Neuronal stem cell (in vitro differentiated cells): ENCODE measurements at regions not wholly inside any gene's neighbourhood (a gene's known extent, or its start where the extent isn't known, plus 50 kb on each side); places are given as distances from the start of the nearest gene placed in this dataset.

Experiments used
- DNase-seq: peaks from one replicate; pipeline ENCODE4 v3.0.0-alpha.2; 2013; ENCODE audit warnings: low spot score
- H2AFZ ChIP-seq: one replicate; pipeline ENCODE4 v1.6.1; 2013; ENCODE audit warnings: mild to moderate bottlenecking, low read length, inconsistent platforms
- H2AK5ac ChIP-seq: 2 replicates; pipeline ENCODE4 v1.6.1; 2013; ENCODE audit warnings: low read depth, mild to moderate bottlenecking, inconsistent platforms, low read length, moderate library complexity, mixed read lengths
- H2BK120ac ChIP-seq: 2 replicates; pipeline ENCODE4 v1.6.1; 2013; ENCODE audit warnings: low read depth, mild to moderate bottlenecking, inconsistent platforms, low read length, moderate library complexity, mixed read lengths
- H2BK12ac ChIP-seq: one replicate; pipeline ENCODE4 v1.6.1; 2013; ENCODE audit warnings: low read length, inconsistent platforms
- H2BK15ac ChIP-seq: 2 replicates; pipeline ENCODE4 v1.6.1; 2013; ENCODE audit warnings: mild to moderate bottlenecking, low read length, inconsistent platforms, mixed read lengths
- H2BK5ac ChIP-seq: one replicate; pipeline ENCODE4 v1.6.1; 2013; ENCODE audit warnings: inconsistent platforms, mild to moderate bottlenecking, low read length, moderate library complexity
- H3K14ac ChIP-seq: one replicate; pipeline ENCODE4 v1.6.1; 2013; ENCODE audit warnings: low read length, inconsistent platforms
- H3K18ac ChIP-seq: 2 replicates; pipeline ENCODE4 v1.6.1; 2013; ENCODE audit warnings: low read length, inconsistent platforms
- H3K23ac ChIP-seq: 2 replicates; pipeline ENCODE4 v1.6.1; 2013; ENCODE audit warnings: low read depth, mild to moderate bottlenecking, mixed read lengths, low read length, inconsistent platforms; ENCODE audit not compliant: poor library complexity
- H3K27ac ChIP-seq: replicated peaks from 3 replicates; pipeline ENCODE4 v1.5.1; 2013; ENCODE audit warnings: low read length, inconsistent platforms
- H3K27me3 ChIP-seq, 3 experiments: 2 replicates each; pipeline ENCODE4 v1.6.1; 2013; ENCODE audit warnings: low read length in 3 of 3, mild to moderate bottlenecking in 2 of 3, inconsistent platforms in 1 of 3, low read depth in 1 of 3, mixed read lengths in 1 of 3, moderate library complexity in 1 of 3; ENCODE audit not compliant: control insufficient read depth in 3 of 3, insufficient read depth in 3 of 3
- H3K36me3 ChIP-seq, 2 donors: replicated peaks in 1 of 2; 2 replicates each; pipeline ENCODE4 v1.6.1; 2013; ENCODE audit warnings: low read length in 2 of 2; ENCODE audit not compliant: control insufficient read depth in 2 of 2, insufficient read depth in 2 of 2
- H3K4ac ChIP-seq: 2 replicates; pipeline ENCODE4 v1.6.1; 2013; ENCODE audit warnings: inconsistent platforms, mild to moderate bottlenecking, low read length, moderate library complexity
- H3K4me1 ChIP-seq, 2 donors: 1 replicate in 1 of 2; 2 replicates in 1 of 2; pipeline ENCODE4 v1.6.1; 2013; ENCODE audit warnings: low read length in 2 of 2, low read depth in 1 of 2; ENCODE audit not compliant: control insufficient read depth in 2 of 2, insufficient read depth in 1 of 2
- H3K4me2 ChIP-seq: one replicate; pipeline ENCODE4 v1.6.1; 2013; ENCODE audit warnings: mild to moderate bottlenecking, low read length, inconsistent platforms; ENCODE audit not compliant: insufficient read depth, poor library complexity, severe bottlenecking
- H3K4me3 ChIP-seq, 2 donors: 2 replicates each; pipeline ENCODE4 v1.5.1; 2013; ENCODE audit warnings: low read length in 2 of 2, mild to moderate bottlenecking in 2 of 2, inconsistent platforms in 1 of 2, moderate library complexity in 1 of 2
- H3K79me1 ChIP-seq: one replicate; pipeline ENCODE4 v1.6.1; 2013; ENCODE audit warnings: low read depth, mild to moderate bottlenecking, inconsistent platforms, low read length, moderate library complexity
- H3K9ac ChIP-seq: one replicate; pipeline ENCODE4 v1.6.1; 2013; ENCODE audit warnings: mild to moderate bottlenecking, low read depth, low read length, inconsistent platforms; ENCODE audit not compliant: poor library complexity
- H3K9me3 ChIP-seq, 2 donors: replicated peaks in 1 of 2; 2 replicates each; pipeline versions ENCODE3 to v1.6.1; 2013; ENCODE audit warnings: low read length in 2 of 2, mild to moderate bottlenecking in 2 of 2, inconsistent platforms in 1 of 2, low read depth in 1 of 2, mixed read lengths in 1 of 2, moderate library complexity in 1 of 2; ENCODE audit not compliant: control insufficient read depth in 2 of 2, insufficient read depth in 1 of 2
- H4K8ac ChIP-seq: one replicate; pipeline ENCODE4 v1.6.1; 2013; ENCODE audit warnings: low read depth, mild to moderate bottlenecking, inconsistent platforms, low read length, moderate library complexity
- H4K91ac ChIP-seq: one replicate; pipeline ENCODE4 v1.6.1; 2013; ENCODE audit warnings: low read length, low read depth, mild to moderate bottlenecking, inconsistent platforms; ENCODE audit not compliant: poor library complexity
- WGBS, 2 donors: extraction: QIAGEN DNeasy Blood & Tissue Kit; methylation state at CpG; one replicate each; pipeline ENCODE4 v1.1.7; 2013; ENCODE audit warnings: missing lambda C conversion rate in 2 of 2, mixed read lengths in 1 of 2; ENCODE audit not compliant: insufficient read length in 2 of 2, insufficient replicate concordance in 1 of 2; ENCODE audit errors: extremely low coverage in 2 of 2; 5-methylcytosine and 5-hydroxymethylcytosine counted together

GRCh38 chr2:65608466-65608865 lies 176.1 kb upstream of the SPRED2 start:
- peaks cover 11 to 14% of the 10 kb centered on the region in 2 donors for H3K4me1 ChIP-seq
- H3K4ac ChIP-seq: no peak overlapping the region
- no peak overlapping the region for H3K9ac ChIP-seq
- H2AK5ac ChIP-seq: no peak overlapping the region
- H4K91ac ChIP-seq: peak overlapping the region; percentile 14
- H3K14ac ChIP-seq: no peak overlapping the region
- peak overlapping the region; percentile 43 for H2AFZ ChIP-seq
- no peaks in the 10 kb centered on the region for H3K27me3 ChIP-seq
- no peak overlapping the region for H3K27ac ChIP-seq
- no CpG with 5 or more reads among the region's 5 CpGs for WGBS, 2 donors
- no peaks in the 10 kb centered on the region for H3K36me3 ChIP-seq
- H3K18ac ChIP-seq: peak overlapping the region; percentile 67
- no peak overlapping the region for H2BK12ac ChIP-seq
- no peak overlapping the region for H3K4me3 ChIP-seq
- H4K8ac ChIP-seq: no peak overlapping the region
- DNase-seq: no peak
- H3K79me1 ChIP-seq: no peaks in the 10 kb centered on the region
- peak overlapping the region; percentile 93 for H2BK120ac ChIP-seq
- peak overlapping the region; percentile 35 for H3K23ac ChIP-seq
- peak overlapping the region; percentile 61 for H2BK15ac ChIP-seq
- no peaks in the 10 kb centered on the region for H3K9me3 ChIP-seq
- H2BK5ac ChIP-seq: no peak overlapping the region
- no peak overlapping the region for H3K4me2 ChIP-seq

DNA sequence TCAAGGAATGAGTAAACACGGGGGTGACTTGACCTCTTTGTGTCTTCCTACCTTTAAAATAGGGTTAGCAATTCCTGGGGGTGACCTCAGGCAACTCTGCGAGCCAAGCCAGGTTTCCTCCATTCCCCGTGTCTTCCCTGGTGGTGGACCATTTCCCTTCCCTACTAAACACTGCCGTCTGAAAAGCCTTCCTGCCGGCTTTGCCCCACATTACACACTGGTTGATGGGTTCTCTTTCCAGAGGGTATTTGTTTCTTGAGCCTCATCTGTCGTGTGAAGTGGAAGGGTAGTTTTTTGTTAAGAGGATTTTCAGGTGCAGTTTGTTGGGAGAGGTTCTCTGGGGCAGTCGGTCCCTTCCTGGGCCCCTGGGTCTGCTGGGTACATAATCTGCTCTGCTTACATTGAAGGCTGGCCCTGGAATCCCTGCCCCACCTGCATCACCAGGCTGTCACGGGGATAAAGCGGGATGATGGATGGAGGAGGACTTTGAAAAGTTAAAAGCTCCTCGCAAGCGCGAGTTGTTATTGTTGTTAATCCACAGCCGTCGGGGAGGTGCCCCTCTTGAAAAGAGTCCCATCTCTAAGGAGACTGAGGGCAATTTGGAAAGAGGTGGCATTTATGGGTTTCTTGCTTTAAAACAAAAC lies 175.4 kb upstream of the SPRED2 start:
- no peak overlapping the region for H2BK12ac ChIP-seq
- H3K4me2 ChIP-seq: no peak overlapping the region
- H3K4ac ChIP-seq: no peak overlapping the region
- H2BK15ac ChIP-seq: no peak overlapping the region
- no peaks in the 10 kb centered on the region for H3K36me3 ChIP-seq
- H3K23ac ChIP-seq: no peak overlapping the region
- H2AK5ac ChIP-seq: no peak overlapping the region
- peak overlapping the region; percentile 4 for H3K27ac ChIP-seq
- H3K4me1 ChIP-seq: peaks cover 6 to 14% of the 10 kb centered on the region in 2 donors
- peak overlapping the region; percentile 66 for H3K18ac ChIP-seq
- no peak overlapping the region for H2BK120ac ChIP-seq
- WGBS, 2 donors: no CpG with 5 or more reads among the region's 14 CpGs
- no peak overlapping the region for H2BK5ac ChIP-seq
- H3K27me3 ChIP-seq: no peaks in the 10 kb centered on the region
- H3K14ac ChIP-seq: no peak overlapping the region
- H3K4me3 ChIP-seq: no peak overlapping the region
- no peaks in the 10 kb centered on the region for H3K9me3 ChIP-seq
- no peaks in the 10 kb centered on the region for H3K79me1 ChIP-seq
- no peak overlapping the region for H4K91ac ChIP-seq
- H4K8ac ChIP-seq: no peak overlapping the region
- no peak overlapping the region for H3K9ac ChIP-seq
- peak overlapping the region; percentile 8 for H2AFZ ChIP-seq
- no peak for DNase-seq

DNA sequence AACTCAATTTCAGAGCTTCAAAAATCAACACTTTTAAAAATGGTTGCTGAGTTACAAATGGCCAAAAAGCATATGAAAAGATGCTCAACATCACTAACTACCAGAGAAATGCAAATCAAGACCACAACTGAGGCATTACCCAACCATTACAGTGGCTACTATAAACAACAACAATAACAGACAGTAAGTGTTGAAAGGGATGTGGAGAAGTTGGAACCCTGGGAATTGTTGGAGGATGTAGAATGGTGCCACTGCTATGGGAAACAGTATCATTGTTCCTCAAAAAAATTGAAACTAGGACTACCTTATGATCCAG lies 173.3 kb upstream of the SPRED2 start:
- Histone ChIP-seq H3K4me3 (no peak overlapping the region), H3K23ac (no peak overlapping the region), H3K4me1 (peaks cover 3 to 14% of the 10 kb centered on the region in 2 donors), H3K36me3 (no peaks in the 10 kb centered on the region), H2BK12ac (no peak overlapping the region), H3K27ac (no peak overlapping the region), H2BK120ac (no peak overlapping the region), H4K8ac (no peak overlapping the region), H3K4me2 (no peak overlapping the region), H3K79me1 (no peaks in the 10 kb centered on the region), H3K18ac (no peak overlapping the region), H2AFZ (no peak overlapping the region), H2AK5ac (no peak overlapping the region), H3K9me3 (no peaks in the 10 kb centered on the region), H2BK15ac (no peak overlapping the region), H4K91ac (no peak overlapping the region), H2BK5ac (no peak overlapping the region), H3K27me3 (no peaks in the 10 kb centered on the region), H3K14ac (no peak overlapping the region), H3K4ac (no peak overlapping the region), H3K9ac (no peak overlapping the region)
- no peak for DNase-seq

DNA sequence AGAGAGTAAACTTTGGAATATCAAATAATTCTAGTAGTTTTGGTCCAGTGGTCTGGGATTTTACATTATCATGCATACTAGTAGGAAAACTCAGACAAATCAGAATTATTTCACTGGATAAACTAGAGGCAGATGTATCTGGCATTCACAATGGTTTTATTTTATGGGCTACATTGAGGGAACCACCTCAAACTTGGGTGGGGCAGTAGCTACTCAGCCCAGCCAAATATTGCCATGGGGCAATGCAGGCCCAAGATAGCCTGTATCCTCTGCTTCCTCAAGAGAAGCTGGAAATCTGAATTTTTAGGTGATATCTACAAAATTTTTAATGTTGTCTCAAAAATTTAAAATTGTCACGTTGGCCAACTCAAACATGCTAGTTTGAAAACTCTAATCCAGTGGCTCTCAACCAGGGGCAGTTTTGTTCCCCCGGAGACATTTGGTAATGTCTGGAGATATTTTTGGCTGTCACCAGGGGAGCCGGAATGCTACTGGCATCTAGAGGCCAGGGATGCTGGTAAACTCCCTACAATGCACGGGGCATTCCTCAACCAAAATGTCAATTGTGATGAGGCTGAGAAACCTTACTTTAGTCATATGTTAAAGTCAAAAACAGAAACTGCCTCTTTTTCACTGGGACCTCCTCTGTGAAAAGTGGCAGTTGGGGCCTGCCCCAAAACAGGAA lies 172.8 kb upstream of the SPRED2 start:
- Histone ChIP-seq H3K4me1 (peaks cover 3 to 14% of the 10 kb centered on the region in 2 donors), H3K79me1 (no peaks in the 10 kb centered on the region)

More for the DNA sequence above, 172.8 kb upstream of the SPRED2 start:
- no peaks in the 10 kb centered on the region for H3K36me3 ChIP-seq
- no peak overlapping the region for H2BK12ac ChIP-seq
- DNase-seq: no peak
- H3K14ac ChIP-seq: no peak overlapping the region
- no peak overlapping the region for H2BK120ac ChIP-seq
- H3K4me2 ChIP-seq: no peak overlapping the region
- no peak overlapping the region for H3K4me3 ChIP-seq
- H2AFZ ChIP-seq: no peak overlapping the region
- H3K27me3 ChIP-seq: no peaks in the 10 kb centered on the region
- H2AK5ac ChIP-seq: no peak overlapping the region
- no peak overlapping the region for H3K23ac ChIP-seq
- WGBS, 2 donors: no CpG with 5 or more reads among the region's 4 CpGs
- no peak overlapping the region for H3K9ac ChIP-seq
- no peak overlapping the region for H3K27ac ChIP-seq
- H3K4ac ChIP-seq: no peak overlapping the region
- H2BK5ac ChIP-seq: no peak overlapping the region
- H3K9me3 ChIP-seq: no peaks in the 10 kb centered on the region
- no peak overlapping the region for H4K91ac ChIP-seq
- no peak overlapping the region for H3K18ac ChIP-seq
- no peak overlapping the region for H4K8ac ChIP-seq
- no peak overlapping the region for H2BK15ac ChIP-seq
